GM12878 (cell line): ENCODE measurements at regions not wholly inside any gene's neighbourhood (a gene's known extent, or its start where the extent isn't known, plus 50 kb on each side); places are given as distances from the start of the nearest gene placed in this dataset.

Experiments used
- ATAC-seq: fragments of 200-7000 bp; cut with Tn5 transposase; 3 replicates; pipeline ENCODE4 v1.9.1; 2020; ENCODE audit warnings: mild to moderate bottlenecking, moderate library complexity
- BruUV-seq: library from RNA; stranded (reverse); fragments of 400-500 nt; replicated peaks from 2 replicates; lab custom pipeline; 2021; lab: Mats Ljungman, UMichigan
- CTCF ChIA-PET: fragments of 300-600 bp; sonication (Branson Sonifier 250); formaldehyde crosslinking; extraction: SDS; loops from one replicate; lab custom pipeline; 2021; ENCODE audit warnings: inconsistent platforms; lab: Yijun Ruan, JAX
- POLR2A ChIA-PET: fragments of 350-600 bp; formaldehyde crosslinking; extraction: SDS; loops from one replicate; lab custom pipeline; 2021; ENCODE audit warnings: inconsistent platforms; lab: Charles Lee
- RAD21 ChIA-PET: fragments of 300-600 bp; sonication (Branson Sonifier 250); formaldehyde crosslinking; loops from one replicate; lab custom pipeline; 2023; ENCODE audit warnings: antibody characterized with exemption; ENCODE audit not compliant: unreplicated experiment; lab: Charles Lee
- SMC1A ChIA-PET: fragments of 300-600 bp; sonication (Branson Sonifier 250); formaldehyde crosslinking; loops from one replicate; lab custom pipeline; 2023; ENCODE audit not compliant: unreplicated experiment, uncharacterized antibody; lab: Charles Lee
- DNase-seq: peaks from one replicate; pipeline ENCODE4 v3.0.0-alpha.2; 2011; ENCODE audit warnings: low read depth, low spot score
- FAIRE-seq: peaks from 3 replicates; lab custom pipeline; 2011; peaks lifted over from hg19 to GRCh38; lab: Jason Lieb, UNC
- H2AFZ ChIP-seq: 2 replicates; pipeline ENCODE4 v1.6.0; 2011; ENCODE audit warnings: low read depth, low read length, control low read depth; ENCODE audit not compliant: control insufficient read depth
- H3K27ac ChIP-seq: 2 replicates; pipeline ENCODE4 v1.5.1; 2011; ENCODE audit warnings: control low read depth; ENCODE audit not compliant: control insufficient read depth, insufficient read depth
- H3K27me3 ChIP-seq, 2 experiments: replicated peaks in 1 of 2; 2 replicates each; pipeline versions ENCODE4 v1.6.0 to v1.6.1; 2011; ENCODE audit warnings: low read length in 1 of 2; ENCODE audit not compliant: control insufficient read depth in 2 of 2, insufficient read depth in 2 of 2
- H3K36me3 ChIP-seq, 2 experiments: 2 replicates each; pipeline ENCODE4 v1.5.1; 2011; ENCODE audit warnings: low read length in 1 of 2; ENCODE audit not compliant: control insufficient read depth in 2 of 2, insufficient read depth in 2 of 2
- H3K4me1 ChIP-seq: 2 replicates; pipeline ENCODE4 v1.6.1; 2011; ENCODE audit warnings: mild to moderate bottlenecking, low read length, moderate library complexity, mixed read lengths; ENCODE audit not compliant: control insufficient read depth, insufficient read depth
- H3K4me2 ChIP-seq: 2 replicates; pipeline ENCODE4 v1.6.0; 2011; ENCODE audit warnings: control low read depth; ENCODE audit not compliant: control insufficient read depth, insufficient read depth
- H3K4me3 ChIP-seq: fragments of 200-600 bp; sonication (generic); 2 replicates; pipeline ENCODE4 v1.5.1; 2016
- H3K79me2 ChIP-seq: 2 replicates; pipeline ENCODE4 v1.6.0; 2011; ENCODE audit warnings: low read length; ENCODE audit not compliant: control insufficient read depth, insufficient read depth
- H3K9ac ChIP-seq: 2 replicates; pipeline ENCODE4 v1.8.0; 2011; ENCODE audit warnings: low read length, control low read depth, mixed read lengths; ENCODE audit not compliant: control insufficient read depth, insufficient read depth
- H3K9me3 ChIP-seq: replicated peaks from 3 replicates; pipeline ENCODE4 v1.5.1; 2011; ENCODE audit warnings: mild to moderate bottlenecking, low read length; ENCODE audit not compliant: control insufficient read depth, insufficient read depth
- H4K20me1 ChIP-seq: 2 replicates; pipeline ENCODE4 v1.6.0; 2011; ENCODE audit not compliant: control insufficient read depth, insufficient read depth
- CHD1 ChIP-seq: IDR thresholded peaks from 2 replicates; pipeline ENCODE4 v1.6.1; 2012; ENCODE audit warnings: low read depth, low read length, improper control_type of control experiment
- EP300 ChIP-seq, 2 experiments: fragments of 150-350 bp in 1 of 2; IDR thresholded peaks; 2 replicates each; pipeline ENCODE4 v1.6.1; 2011 to 2012; ENCODE audit warnings: low read depth in 2 of 2, low read length in 2 of 2, borderline replicate concordance in 1 of 2, improper control_type of control experiment in 1 of 2, inconsistent platforms in 1 of 2; ENCODE audit not compliant: control insufficient read depth in 1 of 2
- ETV6 ChIP-seq, 2 experiments: fragments of 450-650 bp in 1 of 2; IDR thresholded peaks in 1 of 2; conservative IDR thresholded peaks in 1 of 2; 2 replicates each; pipeline ENCODE4 v1.6.1; 2014; ENCODE audit warnings: antibody characterized with exemption in 1 of 2, borderline replicate concordance in 1 of 2, low read depth in 1 of 2, mild to moderate bottlenecking in 1 of 2, moderate library complexity in 1 of 2
- FOXK2 ChIP-seq: fragments of 450-650 bp; IDR thresholded peaks from 2 replicates; pipeline ENCODE4 v1.6.1; 2017; ENCODE audit warnings: mild to moderate bottlenecking, moderate library complexity
- KAT2A ChIP-seq: conservative IDR thresholded peaks from 2 replicates; pipeline ENCODE4 v1.6.1; 2011; ENCODE audit warnings: low read depth, low read length; ENCODE audit not compliant: control insufficient read depth
- SKIL ChIP-seq: fragments of 450-650 bp; IDR thresholded peaks from 2 replicates; pipeline ENCODE4 v1.6.1; 2017; ENCODE audit warnings: mild to moderate bottlenecking, low read depth, inconsistent platforms; ENCODE audit not compliant: poor library complexity, severe bottlenecking
- TARDBP ChIP-seq: IDR thresholded peaks from 2 replicates; pipeline ENCODE4 v1.6.1; 2016; ENCODE audit warnings: borderline replicate concordance
- ZZZ3 ChIP-seq: IDR thresholded peaks from 2 replicates; pipeline ENCODE4 v1.6.1; 2011; ENCODE audit warnings: low read depth; ENCODE audit not compliant: control insufficient read depth, insufficient read length
- WGBS: methylation state at CpG from one replicate; pipeline ENCODE4 v1.1.6; 2016; ENCODE audit warnings: low lambda C conversion rate; ENCODE audit not compliant: insufficient replicate concordance, insufficient coverage; ENCODE audit errors: missing lambda C conversion rate; 5-methylcytosine and 5-hydroxymethylcytosine counted together
- in situ Hi-C: fragments of 300-500 bp; cut with MboI; formaldehyde crosslinking; loops from 9 replicates; pipeline ENCODE4 v1.14.3; 2018; ENCODE audit warnings: mixed read lengths
- intact Hi-C: fragments of 100-400 bp; cut with micrococcal nuclease; formaldehyde crosslinking; loops from one replicate; pipeline ENCODE4 v1.14.2; 2022; ENCODE audit not compliant: unreplicated experiment

GRCh38 chr2:160736148-160737028, 242.8 kb upstream of the RBMS1 start:
- no peak overlapping the region for H3K27ac ChIP-seq
- no peaks in the 10 kb centered on the region for H3K79me2 ChIP-seq
- ChIA-PET RAD21 (no interaction called here), POLR2A (no interaction called here), CTCF (no interaction called here), SMC1A (no interaction called here)
- intact Hi-C loops, result no loop called here
- H3K36me3 ChIP-seq, result no peaks in the 10 kb centered on the region
- 17% methylated on average over 3 of the region's 3 CpGs for WGBS
- no peaks in the 10 kb centered on the region for H3K27me3 ChIP-seq
- H2AFZ ChIP-seq, result no peak overlapping the region
- ATAC-seq, result no peak
- H3K4me2 ChIP-seq, result no peak overlapping the region
- TF ChIP-seq ZZZ3 (no peak), CHD1 (no peak), EP300 (IDR thresholded peaks at IDR 0.05; ENCODE audit: borderline replicate concordance in 1 of 2, control insufficient read depth in 1 of 2, low read depth in 2 of 2, low read length in 2 of 2) (no peak), ETV6 (conservative IDR thresholded peaks at IDR 0.05 in 1 of 2, IDR thresholded peaks at IDR 0.05 in 1 of 2; ENCODE audit: borderline replicate concordance in 1 of 2, low read depth in 1 of 2) (no peak)
- TF ChIP-seq, all 136 proteins: peak for 0
- FAIRE-seq (no peak), DNase-seq (no peak)
- Histone ChIP-seq H3K9ac (no peak overlapping the region), H3K4me1 (no peaks in the 10 kb centered on the region), H3K9me3 (no peaks in the 10 kb centered on the region), H4K20me1 (no peaks in the 10 kb centered on the region), H3K4me3 (no peak overlapping the region)
- BruUV-seq, result no TSS peak
- in situ Hi-C loops, result no loop called here

- intact Hi-C loops (no loop called here), in situ Hi-C loops (no loop called here)
- Histone ChIP-seq H3K27ac (no peak overlapping the region), H3K79me2 (no peaks in the 10 kb centered on the region), H3K9me3 (no peaks in the 10 kb centered on the region), H3K4me1 (no peaks in the 10 kb centered on the region), H3K36me3 (no peaks in the 10 kb centered on the region), H3K9ac (no peak overlapping the region), H4K20me1 (no peaks in the 10 kb centered on the region), H3K4me3 (no peak overlapping the region), H3K4me2 (no peak overlapping the region), H2AFZ (no peak overlapping the region), H3K27me3 (no peaks in the 10 kb centered on the region)
- ChIA-PET RAD21 (no interaction called here), POLR2A (no interaction called here), SMC1A (no interaction called here), CTCF (no interaction called here)
- no TSS peak for BruUV-seq
- DNase-seq (no peak), ATAC-seq (no peak), FAIRE-seq (no peak)
- TF ChIP-seq FOXK2 (no peak), KAT2A (no peak), SKIL (no peak), TARDBP (no peak)
- WGBS, result 1% methylated on average over 4 of the region's 4 CpGs
These were observed 243.6 kb upstream of the RBMS1 start for GRCh38 chr2:160737247-160737646.
